ENCODE measurements at regions not wholly inside any gene's neighbourhood (a gene's known extent, or its start where the extent isn't known, plus 50 kb on each side); places are given as distances from the start of the nearest gene placed in this dataset.
"Not testable (repeated sequence)": the region's sequence is repeated elsewhere in the genome, so short reads cannot be mapped to it uniquely, and the experiment has no call there.

DNA sequence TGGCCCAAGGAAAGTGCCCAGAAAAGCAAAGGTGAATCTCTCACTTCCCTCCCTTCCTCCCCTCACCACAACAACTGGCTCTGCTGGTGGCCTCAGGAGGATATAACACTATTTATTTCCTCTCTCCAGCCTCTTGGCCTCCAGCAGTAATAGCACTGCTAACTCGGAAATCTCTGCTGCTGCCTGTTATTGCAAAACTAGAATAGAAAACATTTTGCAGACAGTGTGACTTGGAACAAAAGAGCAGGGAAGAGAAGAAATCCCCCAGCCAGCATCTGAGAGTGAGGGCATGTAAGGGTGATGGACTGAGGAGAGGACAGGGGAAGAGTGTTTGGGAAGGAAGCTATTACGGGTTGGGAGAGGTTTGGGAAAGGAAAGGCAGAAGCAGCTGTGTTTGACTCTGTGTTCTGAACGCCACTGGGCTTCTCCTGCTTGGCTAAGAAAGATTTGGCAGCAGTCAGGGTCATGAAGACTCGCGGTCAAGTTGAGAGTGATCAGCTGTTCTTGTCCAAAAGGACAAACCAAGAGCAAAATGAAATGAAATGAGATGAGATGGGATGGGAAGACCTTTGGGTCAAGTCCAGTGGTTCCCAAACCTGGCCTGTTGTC is 81.0 kb upstream of the SNX9 start:
- no peak for DNase-seq (ENCODE audit: low read depth)
- no peak overlapping the region for H3K4me3 ChIP-seq (ENCODE audit: low read length)
- TF ChIP-seq, protein P1, sequence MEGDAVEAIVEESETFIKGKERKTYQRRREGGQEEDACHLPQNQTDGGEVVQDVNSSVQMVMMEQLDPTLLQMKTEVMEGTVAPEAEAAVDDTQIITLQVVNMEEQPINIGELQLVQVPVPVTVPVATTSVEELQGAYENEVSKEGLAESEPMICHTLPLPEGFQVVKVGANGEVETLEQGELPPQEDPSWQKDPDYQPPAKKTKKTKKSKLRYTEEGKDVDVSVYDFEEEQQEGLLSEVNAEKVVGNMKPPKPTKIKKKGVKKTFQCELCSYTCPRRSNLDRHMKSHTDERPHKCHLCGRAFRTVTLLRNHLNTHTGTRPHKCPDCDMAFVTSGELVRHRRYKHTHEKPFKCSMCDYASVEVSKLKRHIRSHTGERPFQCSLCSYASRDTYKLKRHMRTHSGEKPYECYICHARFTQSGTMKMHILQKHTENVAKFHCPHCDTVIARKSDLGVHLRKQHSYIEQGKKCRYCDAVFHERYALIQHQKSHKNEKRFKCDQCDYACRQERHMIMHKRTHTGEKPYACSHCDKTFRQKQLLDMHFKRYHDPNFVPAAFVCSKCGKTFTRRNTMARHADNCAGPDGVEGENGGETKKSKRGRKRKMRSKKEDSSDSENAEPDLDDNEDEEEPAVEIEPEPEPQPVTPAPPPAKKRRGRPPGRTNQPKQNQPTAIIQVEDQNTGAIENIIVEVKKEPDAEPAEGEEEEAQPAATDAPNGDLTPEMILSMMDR (IDR thresholded peaks at IDR 0.05; ENCODE audit: insufficient read depth, low read depth, low read length, missing control alignments): no peak

GRCh38 chr6:157744102-157744601 is 78.9 kb upstream of the SNX9 start:
- no peak overlapping the region for H3K4me3 ChIP-seq (ENCODE audit: low read length)
- TF ChIP-seq, protein P1 (IDR thresholded peaks at IDR 0.05; ENCODE audit: insufficient read depth, low read depth, low read length, missing control alignments): no peak
- DNase-seq (ENCODE audit: low read depth): no peak

DNA sequence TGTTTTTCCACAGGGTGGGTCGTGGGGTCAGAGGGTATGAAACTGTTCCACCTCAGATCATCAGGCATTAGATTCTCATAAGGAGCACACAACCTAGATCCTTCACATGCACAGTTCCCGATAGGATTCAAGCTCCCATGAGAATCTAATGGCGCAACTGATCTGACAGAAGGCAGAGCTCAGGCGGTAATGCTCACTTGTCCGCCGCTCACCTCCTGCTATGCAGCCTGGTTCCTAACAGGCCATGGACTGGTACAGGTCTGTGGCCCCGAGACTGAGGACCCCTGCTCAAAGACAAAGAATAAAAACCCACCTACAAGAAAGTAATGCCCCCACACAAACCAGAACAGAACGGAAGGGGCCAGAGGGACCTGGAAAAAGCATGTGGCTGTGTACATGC is 76.1 kb upstream of the SNX9 start:
- TF ChIP-seq, protein P1 (IDR thresholded peaks at IDR 0.05; ENCODE audit: insufficient read depth, low read depth, low read length, missing control alignments): no peak
- no peak for DNase-seq (ENCODE audit: low read depth)
- H3K4me3 ChIP-seq (ENCODE audit: low read length): no peak overlapping the region

GRCh38 chr6:157747370-157747769 is 75.7 kb upstream of the SNX9 start:
- no peak for DNase-seq (ENCODE audit: low read depth)
- TF ChIP-seq, protein P1 (IDR thresholded peaks at IDR 0.05; ENCODE audit: insufficient read depth, low read depth, low read length, missing control alignments): no peak
- no peak overlapping the region for H3K4me3 ChIP-seq (ENCODE audit: low read length)

GRCh38 chr6:157748839-157749571 is 74.0 kb upstream of the SNX9 start:
- no peak for DNase-seq (ENCODE audit: low read depth)
- TF ChIP-seq, protein P1 (IDR thresholded peaks at IDR 0.05; ENCODE audit: insufficient read depth, low read depth, low read length, missing control alignments): no peak
- H3K4me3 ChIP-seq (ENCODE audit: low read length): no peak overlapping the region

- not testable (repeated sequence) for H3K4me3 ChIP-seq (ENCODE audit: low read length); DNase-seq (ENCODE audit: low read depth)
Measured at GRCh38 chr6:157750973-157751372, 72.1 kb upstream of the SNX9 start.

DNA sequence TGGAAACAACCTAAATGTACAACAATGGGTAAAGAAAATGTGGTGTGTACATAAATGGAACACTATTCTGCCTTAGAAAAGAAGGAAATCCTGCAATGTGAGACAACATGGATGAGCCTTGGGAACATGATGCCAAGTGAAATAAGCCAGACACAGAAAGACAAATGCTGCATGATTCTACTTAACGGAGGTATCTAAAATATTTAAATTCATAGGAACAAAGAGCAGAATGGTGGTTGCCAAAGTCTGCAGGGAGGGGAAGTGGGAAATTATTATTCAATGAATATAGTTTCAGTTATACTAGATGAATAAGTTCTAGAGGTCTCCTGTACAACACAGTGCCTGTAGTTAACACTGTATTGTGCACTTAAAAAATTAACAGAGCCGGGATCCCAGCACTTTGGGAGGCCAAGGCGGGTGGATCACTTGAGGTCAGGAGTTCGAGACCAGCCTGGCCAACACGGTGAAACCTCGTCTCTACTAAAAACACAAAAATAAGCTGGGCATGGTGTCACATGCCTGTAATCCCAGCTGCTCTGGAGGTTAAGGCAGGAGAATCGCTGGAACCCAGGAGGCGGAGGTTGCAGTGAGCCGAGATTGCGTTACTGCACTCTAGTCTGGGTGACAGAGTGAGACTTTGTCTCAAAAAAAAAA is 71.4 kb upstream of the SNX9 start:
- TF ChIP-seq, protein P1 (IDR thresholded peaks at IDR 0.05; ENCODE audit: insufficient read depth, low read depth, low read length, missing control alignments): no peak
- H3K4me3 ChIP-seq (ENCODE audit: low read length): no peak overlapping the region
- DNase-seq (ENCODE audit: low read depth): no peak

- not testable (repeated sequence) for DNase-seq (ENCODE audit: low read depth); H3K4me3 ChIP-seq (ENCODE audit: low read length)
Measured at GRCh38 chr6:157752879-157753278, 70.2 kb upstream of the SNX9 start.
